ENCODE measurements at regions not wholly inside any gene's neighbourhood (a gene's known extent, or its start where the extent isn't known, plus 50 kb on each side); places are given as distances from the start of the nearest gene placed in this dataset. TPM values are rescaled to one million over a fixed set of nuclear protein-coding genes. Genes with fewer than 3 reads are reported as not detected.
A peak's percentile ranks its signal among the peaks of the same experiment; 100 is the strongest.

DNA sequence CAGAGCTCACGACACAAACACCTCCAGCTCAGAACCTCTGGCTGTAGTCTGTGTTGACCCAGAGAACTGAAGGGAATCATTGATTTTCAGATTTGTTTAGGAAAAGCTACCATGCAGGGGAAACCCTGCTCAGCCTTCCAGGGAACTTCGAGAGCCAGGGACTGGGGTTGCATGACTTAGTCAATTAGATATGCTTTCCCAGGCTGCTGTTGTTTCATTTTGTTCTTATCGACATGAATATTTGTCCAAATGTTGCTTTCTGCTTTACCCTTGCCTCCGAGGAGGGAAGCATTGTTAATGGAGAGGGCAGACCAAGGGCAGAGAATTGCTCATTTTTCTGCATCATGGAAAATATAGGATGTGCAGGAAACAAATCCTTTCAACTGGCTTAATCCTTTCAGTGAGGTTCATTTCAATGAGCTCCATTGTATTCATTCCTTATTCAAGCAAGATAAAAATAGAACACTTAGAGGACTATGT, 82.5 kb downstream of the KLF5 start:
- DNase-seq: peak; percentile 65

DNA sequence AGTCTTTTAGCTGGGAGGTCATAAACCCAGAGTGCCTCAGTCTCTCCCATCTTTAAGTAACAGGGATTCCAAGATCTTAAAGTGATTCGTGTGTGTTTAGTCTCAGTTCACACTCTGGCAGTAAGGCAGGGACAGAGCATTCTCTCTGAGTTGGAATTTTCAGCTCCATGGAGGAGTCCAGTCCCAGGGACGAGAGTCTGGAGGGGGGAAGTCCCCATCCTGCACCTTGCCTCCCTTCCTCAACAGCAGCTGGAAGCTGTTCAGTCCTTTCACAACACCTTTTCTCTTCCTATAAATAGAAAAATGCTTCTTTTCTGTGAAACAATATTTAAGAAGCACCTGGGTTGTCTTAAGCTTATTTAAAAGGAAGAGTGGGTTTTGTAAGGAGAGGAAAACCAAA, 82.0 kb downstream of the KLF5 start:
- DNase-seq: peak; percentile 17

- DNase-seq: peak; percentile 3
Measured at GRCh38 chr13:73138638-73139491, 80.1 kb downstream of the KLF5 start.

DNA sequence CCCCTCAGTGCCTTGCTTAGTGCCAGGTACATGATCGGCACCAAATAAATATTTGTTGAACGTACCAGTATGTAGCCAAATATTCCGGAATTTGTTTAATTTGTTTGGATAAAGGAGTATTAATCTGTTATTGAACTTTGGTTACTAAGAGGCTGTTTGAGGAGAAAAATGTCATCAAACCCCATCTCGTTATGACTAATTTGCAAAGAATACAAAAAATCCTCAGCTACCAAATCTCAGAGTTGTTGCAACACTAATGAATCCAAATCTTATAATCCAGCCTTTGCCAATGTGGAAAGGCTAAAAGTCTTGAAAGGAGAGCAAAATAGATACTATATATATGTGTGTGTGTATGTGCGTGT, 79.5 kb downstream of the KLF5 start:
- no peak for DNase-seq

GRCh38 chr13:73136776-73137175, 78.0 kb downstream of the KLF5 start:
- DNase-seq: peak; percentile 7

GRCh38 chr13:73133531-73133930, 74.7 kb downstream of the KLF5 start:
- no peak for DNase-seq

GRCh38 chr13:73131247-73131646, 72.4 kb downstream of the KLF5 start:
- DNase-seq: no peak

- no peak for DNase-seq
Measured at GRCh38 chr13:73129023-73129422, 70.2 kb downstream of the KLF5 start.

Small RNAs in the stretch of these regions (small RNA-seq; reads per million reads assigned to genes)
- gene AL162376.1 (ENCODE audit: low replicate concordance) (not detected), gene RNU4-10P (ENCODE audit: low replicate concordance) (not detected), gene RNY1P8 (ENCODE audit: low replicate concordance) (not detected)
